GDM1 (cell line): ENCODE measurements at regions not wholly inside any gene's neighbourhood (a gene's known extent, or its start where the extent isn't known, plus 50 kb on each side); places are given as distances from the start of the nearest gene placed in this dataset.
"Not testable (repeated sequence)": the region's sequence is repeated elsewhere in the genome, so short reads cannot be mapped to it uniquely, and the experiment has no call there.

ENCODE experiments used
- DNase-seq: peaks from one replicate; lab custom pipeline; 2025; lab: John Stamatoyannopoulos, UW

DNA sequence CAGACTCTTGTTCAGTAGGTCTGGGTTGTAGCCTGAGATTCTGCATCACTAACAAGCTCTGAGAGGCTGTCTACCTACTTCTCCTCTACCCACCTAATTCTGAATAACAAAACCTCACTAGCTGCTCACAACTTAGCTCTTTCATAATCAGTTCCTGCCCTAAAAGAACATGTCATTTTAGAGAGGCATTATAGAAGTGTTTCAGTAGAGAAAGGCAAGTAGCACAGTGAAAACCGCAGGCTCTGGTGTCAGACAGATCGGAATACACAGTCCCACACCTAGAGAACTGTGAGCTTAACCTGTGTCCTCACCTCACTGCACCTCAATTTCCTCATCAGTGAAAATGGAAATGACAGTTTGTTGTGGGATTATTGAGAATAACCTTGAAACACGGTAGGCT is 1337.6 kb upstream of the TENM4 start:
- no peak for DNase-seq

DNA sequence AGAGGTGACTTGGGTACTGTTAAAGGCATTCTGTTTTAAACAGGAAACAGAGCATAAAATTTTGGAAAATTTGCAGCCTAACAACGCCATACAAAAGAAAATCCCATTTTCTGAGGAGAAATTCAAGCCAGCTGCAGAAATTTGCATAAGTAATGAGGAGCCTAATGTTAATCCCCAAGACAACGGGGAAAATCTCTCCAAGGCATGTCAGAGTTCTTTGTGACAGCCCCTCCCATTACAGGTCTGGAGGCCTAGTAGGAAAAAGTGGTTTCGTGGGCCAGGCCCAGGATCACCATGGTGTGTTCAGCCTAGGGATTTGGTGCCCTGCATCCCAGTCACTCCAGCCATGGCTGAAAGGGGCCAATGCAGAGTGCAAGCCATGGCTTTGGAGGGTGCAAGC is 1333.1 kb upstream of the TENM4 start:
- no peak for DNase-seq

DNA sequence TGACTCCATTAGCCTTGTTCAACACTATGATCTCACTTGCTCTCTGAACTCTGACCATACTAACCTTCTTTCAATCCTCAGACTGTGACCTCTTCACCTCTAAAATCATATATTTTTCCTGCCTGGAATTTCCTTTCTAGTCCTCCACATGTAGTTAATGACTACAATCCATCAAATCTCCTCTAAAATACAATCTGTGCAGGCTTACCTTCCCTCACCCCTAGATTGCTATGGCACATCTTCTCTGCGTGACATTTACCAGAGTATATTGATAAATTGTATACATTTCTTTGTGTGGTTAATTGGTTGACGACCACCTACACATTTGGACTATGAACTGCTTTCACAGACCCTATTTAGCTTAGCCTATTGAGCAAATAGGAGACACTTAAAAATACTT is 1330.2 kb upstream of the TENM4 start:
- no peak for DNase-seq

DNA sequence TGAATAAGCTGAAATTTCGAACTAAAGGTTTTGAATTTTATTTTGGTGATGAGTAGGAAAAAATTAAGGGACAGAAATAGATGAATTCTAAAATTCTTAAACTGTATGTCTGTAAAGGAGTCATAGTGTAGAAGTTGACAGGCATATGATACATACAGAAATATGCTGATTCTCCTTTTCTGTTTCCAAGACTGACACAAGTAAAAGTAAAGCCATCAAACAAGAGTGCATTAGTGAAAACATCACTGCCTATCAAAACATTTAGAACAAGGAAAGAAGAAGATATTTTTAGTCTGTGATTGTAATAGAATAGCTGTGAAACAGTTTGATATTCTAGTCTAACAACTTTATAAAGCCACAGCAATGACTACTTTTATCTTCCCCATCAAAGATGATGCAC is 1318.0 kb upstream of the TENM4 start:
- DNase-seq, result no peak

DNA sequence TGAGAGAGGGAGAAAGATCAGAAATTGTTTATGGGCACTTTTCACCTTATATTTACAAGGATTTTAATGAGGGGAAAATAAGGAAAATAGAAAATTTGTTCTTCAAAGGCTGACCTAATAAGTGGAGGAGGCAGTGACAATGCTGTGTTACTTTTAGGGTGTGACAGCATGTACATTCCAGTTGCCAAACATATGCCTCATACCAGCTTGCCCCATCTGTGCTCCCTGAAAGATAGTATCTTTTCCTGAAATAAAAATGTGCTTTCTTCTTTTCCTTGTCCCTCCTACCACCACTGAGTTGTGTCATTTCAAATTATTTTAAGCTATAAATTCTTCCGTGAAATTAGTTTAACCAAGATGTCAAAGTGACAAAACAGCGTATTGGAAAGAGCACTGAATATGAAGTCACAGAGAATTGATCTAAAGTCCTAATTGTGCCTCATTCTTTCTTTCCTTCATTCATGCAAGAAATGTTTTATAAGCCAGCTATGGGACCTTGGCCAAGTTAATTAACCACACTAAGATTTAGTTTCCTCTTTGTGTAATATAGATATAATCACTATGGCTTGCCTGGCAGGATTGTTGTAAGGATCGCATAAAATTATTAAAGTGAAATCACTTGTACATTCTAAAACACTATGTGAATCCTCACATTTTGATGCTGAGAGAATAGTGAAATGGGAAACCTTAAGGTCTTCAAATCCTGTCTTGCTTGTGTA is 1307.5 kb upstream of the TENM4 start:
- no peak for DNase-seq

DNA sequence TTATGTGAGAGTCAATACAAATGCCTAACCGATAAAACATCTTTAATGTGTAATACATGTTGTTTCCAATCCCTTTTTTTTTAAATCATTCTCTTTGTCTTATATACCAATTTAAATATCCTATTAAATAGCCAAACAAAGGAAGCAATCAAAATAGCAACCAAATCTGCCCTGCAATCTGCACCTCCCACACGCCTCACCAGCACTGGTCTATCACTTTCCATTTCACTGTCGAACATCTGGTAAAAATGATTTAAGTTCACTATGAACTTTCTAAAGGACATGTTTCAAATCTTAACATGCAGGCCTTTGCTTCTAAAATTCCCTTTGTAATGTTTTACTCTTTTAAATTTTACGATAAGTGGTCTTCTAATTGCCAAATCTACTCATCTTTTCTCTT is 1305.5 kb upstream of the TENM4 start:
- DNase-seq, result no peak

DNA sequence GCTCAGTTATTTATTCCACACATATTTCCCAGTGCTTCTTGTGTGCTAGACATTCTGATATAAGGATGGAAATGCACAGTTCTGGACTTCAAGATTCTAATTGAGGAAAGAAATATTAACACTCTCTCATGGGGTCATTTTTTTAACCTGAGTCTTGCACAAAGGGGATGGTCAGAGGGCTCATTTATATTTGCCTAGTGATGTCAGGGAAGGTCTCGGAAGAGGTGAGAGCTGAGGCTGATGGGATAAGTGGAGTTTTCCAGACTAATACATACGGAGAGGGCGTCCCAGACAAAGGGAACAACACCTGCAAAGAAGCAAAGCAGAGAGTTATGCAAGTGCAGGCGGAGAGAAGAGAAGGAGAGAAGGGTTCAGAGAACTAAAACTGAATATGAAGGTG is 1304.6 kb upstream of the TENM4 start:
- no peak for DNase-seq

DNA sequence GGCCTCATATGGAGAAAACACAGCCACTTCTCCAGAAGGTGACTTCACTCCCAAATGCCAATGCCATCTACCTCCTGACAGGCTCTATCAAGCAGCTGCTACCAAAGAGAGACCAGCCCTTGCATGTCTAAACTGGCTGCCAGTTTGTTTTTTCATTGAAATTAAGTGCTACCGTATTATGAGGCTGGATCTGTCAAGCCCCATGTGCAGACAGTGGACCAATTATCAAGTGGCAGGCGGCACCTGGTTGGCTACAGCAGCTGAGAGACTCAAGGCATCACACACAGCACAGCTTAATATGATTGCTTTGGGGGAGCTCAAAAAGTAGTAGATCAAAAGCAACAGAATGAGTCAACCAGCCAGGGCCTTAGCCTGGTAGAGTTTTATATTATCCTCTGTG is 1293.0 kb upstream of the TENM4 start:
- no peak for DNase-seq

DNA sequence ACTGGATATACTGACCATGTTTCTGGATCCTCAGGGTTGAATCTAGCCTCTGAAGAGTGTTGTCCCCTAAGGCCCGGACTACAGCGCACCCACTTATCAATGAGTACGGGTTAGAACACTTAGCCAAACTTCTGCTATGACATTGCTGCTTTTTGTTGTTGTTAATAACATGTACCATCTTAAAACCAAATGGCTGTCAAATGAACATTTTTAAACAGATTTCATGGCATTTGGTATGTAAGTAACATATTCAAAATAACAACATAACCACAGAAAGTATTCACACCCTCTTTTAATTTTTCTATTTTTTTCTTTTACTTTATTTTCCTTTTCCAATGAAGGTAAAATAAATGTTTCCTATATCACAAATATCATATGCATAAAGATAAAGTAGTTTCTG is 1292.5 kb upstream of the TENM4 start:
- DNase-seq, result no peak

DNA sequence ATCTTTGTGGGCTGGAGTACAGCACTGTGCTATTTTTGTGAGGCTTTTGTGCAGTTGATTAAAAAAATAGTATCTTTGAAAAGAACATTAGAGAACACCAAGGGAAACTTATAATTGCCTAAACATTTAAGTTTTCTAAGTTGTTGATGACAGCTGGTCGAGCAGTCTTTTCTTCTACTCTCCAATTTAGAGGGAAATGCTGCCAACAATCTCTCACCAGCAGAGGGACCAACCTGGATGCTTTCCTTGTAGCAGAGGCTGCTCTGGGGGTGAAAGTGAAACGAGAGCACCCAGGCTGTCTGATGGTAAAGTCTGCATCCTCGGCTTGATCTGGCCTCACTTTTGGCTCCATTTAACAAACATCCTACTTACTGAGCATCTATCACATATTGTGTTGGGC is 1286.5 kb upstream of the TENM4 start:
- no peak for DNase-seq

DNA sequence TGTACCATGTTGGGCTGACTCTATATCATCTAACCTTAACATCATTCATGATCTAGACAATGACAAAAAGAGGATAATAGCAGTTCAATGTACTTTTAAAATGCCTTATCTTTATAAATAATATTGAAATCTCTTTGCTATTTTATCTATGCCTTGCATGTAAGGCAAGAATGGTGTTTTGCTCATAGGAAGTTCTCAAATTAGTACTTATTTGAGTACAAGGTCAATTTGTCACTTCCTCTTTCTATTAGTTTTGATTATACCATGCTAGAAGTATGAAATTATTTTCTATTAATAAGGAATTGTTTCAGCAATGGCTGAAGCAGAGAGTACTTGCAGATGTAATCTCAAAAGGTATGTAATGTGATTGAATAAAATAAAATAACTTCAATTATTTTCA is 1285.4 kb upstream of the TENM4 start:
- DNase-seq, result no peak

DNA sequence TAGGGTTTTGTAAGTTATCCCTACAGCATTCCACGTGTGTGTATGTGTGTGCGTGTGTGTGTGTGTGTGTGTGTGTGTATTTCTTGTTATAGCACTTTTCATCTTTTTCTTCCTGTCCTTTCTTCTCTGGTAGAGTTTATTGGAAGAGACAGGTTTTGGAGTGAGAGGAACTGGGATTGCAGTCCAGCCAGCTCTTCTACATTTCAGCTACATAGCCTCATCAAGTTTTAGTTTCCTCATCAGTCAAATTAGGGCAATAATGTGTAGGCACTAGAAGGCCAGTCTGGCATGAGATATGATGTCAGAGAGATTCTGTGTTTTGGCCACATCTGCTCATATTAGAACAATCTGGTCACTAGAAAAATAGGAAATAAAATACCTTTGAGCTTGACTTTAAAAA is 1283.5 kb upstream of the TENM4 start:
- no peak for DNase-seq

DNA sequence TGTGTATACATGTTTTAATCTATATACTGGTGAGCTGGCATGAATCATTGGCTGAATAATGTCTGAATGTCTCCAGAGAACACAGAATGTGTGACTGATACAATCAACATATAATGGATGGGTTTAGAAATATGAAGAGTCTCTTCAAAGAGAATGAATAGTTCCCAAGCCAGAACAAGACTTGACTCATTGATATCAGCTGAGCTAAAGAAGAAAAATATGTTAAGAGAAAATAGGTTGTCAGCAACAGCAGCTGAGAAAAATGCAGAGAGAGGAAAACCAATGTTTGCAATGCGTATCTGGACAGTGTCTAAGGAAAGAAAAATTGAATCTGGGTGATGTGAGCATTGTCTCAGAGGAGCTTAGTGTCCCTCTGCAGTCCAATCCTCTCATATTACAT is 1281.8 kb upstream of the TENM4 start:
- no peak for DNase-seq

DNA sequence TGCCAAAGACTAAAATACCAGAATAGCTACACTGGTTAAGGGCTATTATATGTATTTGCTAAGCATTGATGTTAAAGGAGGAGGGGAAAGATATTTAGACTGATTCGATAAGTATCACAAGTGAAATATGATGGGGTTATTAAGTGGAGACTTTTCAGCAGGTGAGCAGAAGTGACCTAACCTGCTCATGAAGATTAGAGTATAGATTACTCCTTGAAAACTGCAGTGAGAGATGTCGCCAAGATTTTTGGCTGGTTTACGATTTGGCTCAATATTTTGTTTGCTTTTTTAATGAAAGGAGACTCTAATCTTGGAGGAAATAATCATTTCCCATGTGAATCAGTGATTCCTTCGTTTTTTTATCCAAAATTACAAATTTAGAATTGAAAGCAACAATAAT is 1279.5 kb upstream of the TENM4 start:
- DNase-seq, result no peak

DNA sequence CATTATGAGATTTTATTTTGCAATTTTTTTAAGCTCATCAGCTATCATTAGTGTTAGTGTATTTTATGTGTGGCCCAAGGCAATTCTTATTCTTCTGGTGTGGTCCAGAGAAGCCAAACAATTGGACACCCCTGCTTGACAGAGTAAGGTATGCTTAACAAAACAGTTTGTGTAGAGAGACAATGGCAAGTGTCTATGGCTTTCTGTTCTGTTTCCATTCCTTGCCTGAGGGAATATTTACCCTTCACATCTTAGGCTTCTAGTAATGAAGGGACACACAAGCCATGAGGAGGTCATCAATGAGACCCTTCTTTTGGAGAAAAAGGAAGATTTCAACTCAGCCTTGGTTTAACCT is 1278.4 kb upstream of the TENM4 start:
- no peak for DNase-seq

DNA sequence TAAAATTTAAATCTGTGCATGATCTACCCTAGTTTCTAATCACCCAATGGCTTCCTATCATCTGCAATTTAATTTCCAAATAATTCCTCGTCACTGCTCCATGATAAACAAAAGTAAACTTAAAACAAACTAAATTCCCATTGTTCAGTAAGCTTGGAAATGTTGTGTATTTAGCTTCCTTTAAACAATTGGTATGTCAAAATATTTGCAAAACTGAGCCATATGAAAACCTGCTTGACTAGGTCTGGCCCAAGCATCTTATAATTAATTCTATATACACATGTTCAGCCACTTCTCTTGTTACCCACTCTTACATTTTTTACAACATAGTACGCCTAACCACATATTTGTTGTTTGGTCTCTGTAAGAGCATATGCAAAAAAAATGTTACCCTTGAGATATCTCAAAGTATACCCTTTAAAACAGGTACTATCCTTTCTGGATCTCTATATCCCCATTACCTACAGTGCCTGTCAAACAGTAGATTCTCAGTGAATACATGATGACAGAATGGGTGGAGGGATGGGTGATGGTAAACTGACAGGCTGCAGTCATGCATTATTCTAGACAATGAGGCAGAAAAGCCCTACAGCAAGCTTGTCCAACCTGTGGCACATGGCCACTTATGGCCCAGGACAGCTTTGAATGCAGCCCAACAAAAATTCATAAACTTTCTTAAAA is 1277.9 kb upstream of the TENM4 start:
- no peak for DNase-seq

DNA sequence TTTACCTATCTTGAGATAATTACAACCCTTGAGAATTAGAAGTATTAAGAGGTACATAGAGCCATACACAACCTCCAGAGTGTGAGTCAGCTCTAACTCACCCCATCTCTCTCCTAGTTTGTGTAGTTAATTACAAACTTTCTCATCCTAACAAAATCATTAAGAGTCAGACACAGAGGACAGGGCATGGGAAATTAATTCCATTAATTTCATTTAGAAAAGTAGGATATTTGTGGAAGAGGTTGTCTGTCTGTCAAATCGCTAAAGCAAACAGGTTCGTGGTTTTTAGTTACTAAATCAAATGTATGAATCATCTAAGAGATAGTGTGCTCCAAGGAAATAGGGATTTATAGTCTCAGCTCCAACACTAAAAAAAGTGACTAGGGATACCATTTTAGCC is 1261.4 kb upstream of the TENM4 start:
- no peak for DNase-seq

DNA sequence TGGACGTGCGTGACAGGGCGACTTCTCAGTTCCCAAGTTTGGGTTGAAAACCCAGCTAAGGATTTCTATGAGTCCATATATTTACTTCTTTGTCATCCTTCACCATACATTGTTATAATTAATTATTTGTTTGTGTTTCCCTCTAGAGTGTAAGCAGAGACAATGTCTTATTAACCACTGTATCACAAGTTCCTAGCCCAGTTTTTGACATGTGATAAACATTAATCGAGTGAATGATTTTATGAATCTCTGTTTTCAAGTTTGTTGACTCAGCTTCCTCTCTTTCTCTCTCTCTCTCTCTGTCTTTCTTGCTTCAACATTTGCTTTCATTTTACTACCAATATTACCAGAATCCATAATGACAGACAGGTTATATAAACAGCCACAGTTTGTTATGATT is 1259.6 kb upstream of the TENM4 start:
- DNase-seq, result no peak

DNA sequence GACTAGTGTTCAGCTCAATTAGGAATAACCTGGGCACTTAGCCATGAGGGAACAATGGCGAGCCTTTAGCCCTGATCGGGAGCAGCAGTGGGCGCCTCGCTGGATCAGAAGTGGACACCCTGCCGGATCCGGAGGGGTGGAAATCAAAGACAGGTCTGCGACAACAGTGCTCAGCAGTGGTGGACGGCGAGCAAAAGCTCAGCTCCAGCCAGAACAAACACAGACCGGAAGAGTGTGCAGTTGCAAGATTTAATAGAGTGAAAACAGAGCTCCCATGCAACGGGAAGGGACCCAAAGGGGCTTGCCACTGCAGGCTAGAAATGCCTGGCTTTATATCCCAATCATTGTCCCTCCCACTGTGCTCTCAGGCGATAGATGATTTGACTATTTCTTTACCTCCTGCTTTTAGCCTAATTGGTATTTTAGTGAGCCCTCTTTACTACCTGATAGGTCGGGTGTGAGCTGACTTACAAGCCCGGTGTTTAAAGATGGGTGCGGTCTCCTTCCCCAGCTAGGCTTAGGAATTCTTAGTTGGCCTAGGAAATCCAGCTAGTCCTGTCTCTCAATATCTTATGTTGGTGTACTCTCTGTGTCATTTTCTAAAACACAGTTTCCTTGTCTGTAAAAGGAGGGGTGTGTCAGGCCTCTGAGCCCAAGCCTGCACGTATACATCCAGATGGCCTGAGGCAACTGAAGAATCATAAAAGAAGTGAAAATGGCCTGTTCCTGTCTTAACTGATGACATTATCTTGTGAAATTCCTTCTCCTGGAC is 1258.8 kb upstream of the TENM4 start:
- DNase-seq, result not testable (repeated sequence)

DNA sequence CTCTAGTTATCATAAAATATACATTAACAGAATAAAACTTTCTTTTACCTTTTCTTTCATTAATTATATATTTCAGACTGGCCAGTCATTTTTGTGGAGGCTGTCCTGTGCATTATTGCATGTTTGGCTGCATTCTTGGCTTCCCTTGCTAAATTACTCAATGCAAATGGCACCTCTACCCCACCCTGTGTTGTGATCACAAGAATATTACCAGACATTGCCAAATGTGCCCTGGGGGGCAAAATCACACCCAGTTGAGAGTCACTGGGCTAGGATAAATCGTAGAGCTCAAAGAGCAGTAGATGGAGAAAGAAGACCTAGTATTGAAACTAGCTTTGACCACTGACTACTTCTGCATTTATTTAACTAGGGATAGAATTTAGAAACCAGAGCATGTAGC is 1257.8 kb upstream of the TENM4 start:
- DNase-seq, result no peak

DNA sequence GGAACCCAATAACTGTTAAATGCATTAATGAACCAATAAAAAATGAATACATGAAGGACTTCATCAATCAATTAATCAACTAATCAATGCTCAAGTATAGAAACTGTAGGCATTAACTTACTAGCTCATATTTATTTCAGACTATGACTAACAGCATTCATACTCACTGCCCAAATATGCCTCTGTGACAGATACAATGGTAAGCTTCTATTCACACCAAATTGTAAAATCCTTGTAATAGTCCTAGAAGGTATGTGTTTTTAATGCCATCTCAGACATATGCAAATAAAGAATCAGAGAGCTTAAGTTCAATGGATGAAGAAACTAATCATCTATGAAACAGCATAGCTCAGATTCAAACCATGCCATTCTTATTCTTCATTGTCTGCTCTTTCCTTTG is 1253.6 kb upstream of the TENM4 start:
- no peak for DNase-seq

DNA sequence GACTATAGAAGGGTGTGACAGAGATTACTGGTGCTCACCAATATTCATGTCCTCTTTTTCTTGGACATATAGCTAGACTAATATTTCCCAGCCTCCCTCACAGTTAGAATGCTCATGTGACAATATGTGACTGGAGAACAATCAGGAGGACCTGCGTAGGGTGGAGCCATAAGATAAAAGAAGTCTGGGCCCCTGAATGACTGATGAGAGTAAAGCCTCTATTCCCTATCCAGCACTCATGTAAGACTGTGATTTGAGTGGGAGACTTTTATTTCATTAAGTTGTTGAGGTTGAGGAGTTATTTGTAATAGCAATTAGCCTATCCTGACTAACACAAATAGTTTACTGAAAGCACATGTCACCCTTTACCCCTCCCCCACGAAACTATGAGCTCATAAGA is 1247.1 kb upstream of the TENM4 start:
- no peak for DNase-seq

DNA sequence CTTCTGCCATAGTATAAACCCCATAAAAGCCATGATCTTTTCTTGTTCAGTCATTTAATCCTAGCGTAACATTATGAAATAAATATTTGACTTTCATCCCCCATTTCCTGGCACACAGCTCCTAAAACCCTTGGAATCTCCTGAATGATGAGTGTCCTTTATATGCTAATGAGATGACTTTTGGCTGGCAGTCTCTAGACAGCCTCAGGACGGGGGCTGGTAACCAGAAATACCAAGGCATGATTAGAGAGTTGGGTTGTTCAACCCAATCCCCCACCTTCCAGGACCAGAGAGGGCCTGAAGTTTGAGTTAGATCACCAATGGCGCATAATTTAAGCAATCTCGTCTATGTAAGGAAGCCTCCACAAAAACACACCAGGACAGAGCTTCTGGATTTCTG is 1246.1 kb upstream of the TENM4 start:
- DNase-seq, result no peak

DNA sequence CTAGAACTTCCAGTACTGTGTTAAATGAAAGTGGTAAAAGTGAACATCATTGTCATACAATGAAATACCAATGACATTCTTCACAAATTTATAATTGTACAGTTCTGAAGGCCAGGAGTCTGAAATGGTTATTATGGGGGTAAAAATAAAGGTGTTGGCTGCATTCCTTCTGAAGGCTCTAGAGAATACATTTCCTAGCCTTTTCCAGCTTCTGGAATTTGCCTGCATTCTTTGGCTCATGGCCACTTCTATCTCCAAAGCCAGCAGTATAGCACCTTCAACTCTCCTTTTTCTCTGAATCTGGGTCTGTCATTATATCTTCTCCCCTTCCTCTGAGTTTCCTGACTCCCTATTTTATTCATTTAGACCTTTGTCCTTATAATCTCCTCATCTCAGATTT is 1232.7 kb upstream of the TENM4 start:
- DNase-seq, result no peak
